Liver (tissue), 8 donors: ENCODE measurements at regions not wholly inside any gene's neighbourhood (a gene's known extent, or its start where the extent isn't known, plus 50 kb on each side); places are given as distances from the start of the nearest gene placed in this dataset.

Experiments used
- DNase-seq: peaks from one replicate; pipeline ENCODE4 v3.0.0-alpha.2; 2017; ENCODE audit warnings: low spot score
- H3K27ac ChIP-seq, 2 donors: one replicate each; pipeline ENCODE4 v1.7.0; 2013; ENCODE audit warnings: inconsistent platforms in 2 of 2, low read length in 2 of 2, control low read depth in 1 of 2, low read depth in 1 of 2, mild to moderate bottlenecking in 1 of 2
- H3K27me3 ChIP-seq, 4 donors: one replicate each; pipeline versions ENCODE4 v1.6.1 to v1.7.0; 2013; ENCODE audit warnings: low read length in 3 of 4, inconsistent platforms in 1 of 4, mild to moderate bottlenecking in 1 of 4, moderate library complexity in 1 of 4; ENCODE audit not compliant: control insufficient read depth in 4 of 4, insufficient read depth in 4 of 4
- H3K36me3 ChIP-seq, 4 donors: one replicate each; pipeline versions ENCODE4 v1.6.1 to v1.7.0; 2013; ENCODE audit warnings: low read length in 3 of 4, mild to moderate bottlenecking in 3 of 4, low read depth in 1 of 4, moderate library complexity in 1 of 4; ENCODE audit not compliant: control insufficient read depth in 4 of 4, insufficient read depth in 3 of 4
- H3K4me1 ChIP-seq, 4 donors: one replicate each; pipeline versions ENCODE4 v1.6.1 to v1.7.0; 2013; ENCODE audit warnings: low read length in 3 of 4, mild to moderate bottlenecking in 3 of 4, moderate library complexity in 1 of 4; ENCODE audit not compliant: control insufficient read depth in 4 of 4, insufficient read depth in 4 of 4
- H3K4me3 ChIP-seq, 3 donors: one replicate each; pipeline versions ENCODE4 v1.6.1 to v1.7.0; 2013; ENCODE audit warnings: low read length in 3 of 3, control low read depth in 1 of 3, low read depth in 1 of 3, mild to moderate bottlenecking in 1 of 3
- H3K9ac ChIP-seq, 2 donors: one replicate each; pipeline ENCODE4 v1.7.0; 2013; ENCODE audit warnings: low read length in 2 of 2, mild to moderate bottlenecking in 2 of 2, moderate library complexity in 2 of 2, control low read depth in 1 of 2, low read depth in 1 of 2
- H3K9me3 ChIP-seq, 4 donors: one replicate each; pipeline versions ENCODE4 v1.6.1 to v1.7.0; 2013; ENCODE audit warnings: low read length in 3 of 4; ENCODE audit not compliant: control insufficient read depth in 4 of 4
- ATF3 ChIP-seq: IDR thresholded peaks from 2 replicates; pipeline ENCODE4 v1.6.1; 2016; ENCODE audit warnings: antibody characterized with exemption
- CTCF ChIP-seq: fragments of 150-350 bp; IDR thresholded peaks from 2 replicates; pipeline ENCODE4 v1.5.1; 2017; ENCODE audit warnings: improper control_type of control experiment, low read depth, low read length; ENCODE audit not compliant: missing input control
- EGR1 ChIP-seq, 2 donors: IDR thresholded peaks; 2 replicates each; pipeline ENCODE4 v1.6.1; 2016 to 2018; ENCODE audit warnings: antibody characterized with exemption in 2 of 2, low read depth in 2 of 2
- FOXA1 ChIP-seq: IDR thresholded peaks from 2 replicates; pipeline ENCODE4 v1.6.1; 2016; ENCODE audit warnings: antibody characterized with exemption
- FOXA2 ChIP-seq: IDR thresholded peaks from 2 replicates; pipeline ENCODE4 v1.6.1; 2016; ENCODE audit warnings: antibody characterized with exemption
- GABPA ChIP-seq, 2 donors: IDR thresholded peaks in 1 of 2; conservative IDR thresholded peaks in 1 of 2; 2 replicates each; pipeline ENCODE4 v1.6.1; 2016; ENCODE audit warnings: antibody characterized with exemption in 2 of 2, mild to moderate bottlenecking in 1 of 2, moderate library complexity in 1 of 2
- HNF4A ChIP-seq, 2 donors: conservative IDR thresholded peaks; 2 replicates each; pipeline ENCODE4 v1.6.1; 2016; ENCODE audit warnings: antibody characterized with exemption in 2 of 2, mild to moderate bottlenecking in 2 of 2
- HNF4G ChIP-seq: IDR thresholded peaks from 2 replicates; pipeline ENCODE4 v1.6.1; 2016; ENCODE audit warnings: antibody characterized with exemption
- JUND ChIP-seq, 2 donors: IDR thresholded peaks; 2 replicates each; pipeline ENCODE4 v1.6.1; 2016; ENCODE audit warnings: antibody characterized with exemption in 2 of 2
- MAX ChIP-seq: IDR thresholded peaks from 2 replicates; pipeline ENCODE4 v1.6.1; 2016; ENCODE audit warnings: antibody characterized with exemption
- NR2F2 ChIP-seq: IDR thresholded peaks from 2 replicates; pipeline ENCODE4 v1.6.1; 2016; ENCODE audit warnings: antibody characterized with exemption
- RAD21 ChIP-seq, 2 donors: IDR thresholded peaks; 2 replicates each; pipeline ENCODE4 v1.6.1; 2016; ENCODE audit warnings: antibody characterized with exemption in 2 of 2, mild to moderate bottlenecking in 2 of 2
- REST ChIP-seq: IDR thresholded peaks from 2 replicates; pipeline ENCODE4 v1.6.1; 2016; ENCODE audit warnings: antibody characterized with exemption, mild to moderate bottlenecking
- RXRA ChIP-seq, 2 donors: IDR thresholded peaks; 2 replicates each; pipeline ENCODE4 v1.6.1; 2017 to 2018; ENCODE audit warnings: antibody characterized with exemption in 2 of 2, mild to moderate bottlenecking in 1 of 2
- SP1 ChIP-seq: IDR thresholded peaks from 2 replicates; pipeline ENCODE4 v1.6.1; 2018; ENCODE audit warnings: antibody characterized with exemption, mild to moderate bottlenecking
- TAF1 ChIP-seq: conservative IDR thresholded peaks from 2 replicates; pipeline ENCODE4 v1.6.1; 2016; ENCODE audit warnings: antibody characterized with exemption, mild to moderate bottlenecking
- YY1 ChIP-seq: IDR thresholded peaks from 2 replicates; pipeline ENCODE4 v1.6.1; 2016; ENCODE audit warnings: antibody characterized with exemption, mild to moderate bottlenecking
- ZBTB33 ChIP-seq: IDR thresholded peaks from 2 replicates; pipeline ENCODE4 v1.6.1; 2016; ENCODE audit warnings: antibody characterized with exemption
- WGBS: extraction: QIAGEN DNeasy Blood & Tissue Kit; methylation state at CpG from one replicate; pipeline ENCODE4 v1.1.7; 2013; 5-methylcytosine and 5-hydroxymethylcytosine counted together
- donor health status: healthy.
- donor health status: healthy.
- donor health status: healthy.
- donor health status: healthy.
- donor health status: healthy.

- Histone ChIP-seq H3K4me3 (no peak overlapping the region), H3K27me3 (no peaks in the 10 kb centered on the region), H3K4me1 (no peaks in the 10 kb centered on the region), H3K36me3 (no peaks in the 10 kb centered on the region), H3K9me3 (no peaks in the 10 kb centered on the region), H3K27ac (peak overlapping the region in 1 of 2 donors; percentile 23), H3K9ac (no peak overlapping the region)
- no peak for DNase-seq
- no peak for TF ChIP-seq RAD21 (IDR thresholded peaks at IDR 0.05)
- no peak for TF ChIP-seq EGR1 (IDR thresholded peaks at IDR 0.05; ENCODE audit: low read depth in 2 of 2)
- TF ChIP-seq HNF4G = no peak
- TF ChIP-seq FOXA2 = no peak
- TF ChIP-seq NR2F2 = no peak
- no peak for TF ChIP-seq RXRA (IDR thresholded peaks at IDR 0.05)
- no peak for TF ChIP-seq GABPA (IDR thresholded peaks at IDR 0.05 in 1 of 2, conservative IDR thresholded peaks at IDR 0.05 in 1 of 2)
- no peak for TF ChIP-seq HNF4A (conservative IDR thresholded peaks at IDR 0.05)
- no peak for TF ChIP-seq ATF3
- no peak for TF ChIP-seq SP1
- no peak for TF ChIP-seq TAF1
- no peak for TF ChIP-seq MAX
- TF ChIP-seq JUND (IDR thresholded peaks at IDR 0.05) = no peak
- no peak for TF ChIP-seq CTCF
- no peak for TF ChIP-seq REST
- no peak for TF ChIP-seq FOXA1
- TF ChIP-seq ZBTB33 = no peak
- no peak for TF ChIP-seq YY1
- 79% methylated on average over 2 of the region's 2 CpGs for WGBS
Measured at GRCh38 chr4:152099555-152099954, 338.7 kb upstream of the GATB start.

- TF ChIP-seq NR2F2 (no peak), GABPA (IDR thresholded peaks at IDR 0.05 in 1 of 2, conservative IDR thresholded peaks at IDR 0.05 in 1 of 2) (no peak), SP1 (no peak), RAD21 (IDR thresholded peaks at IDR 0.05) (no peak), HNF4A (conservative IDR thresholded peaks at IDR 0.05) (no peak), FOXA1 (no peak)
- Histone ChIP-seq H3K4me3 (no peak overlapping the region), H3K9me3 (peaks cover 0 to 2% (median under 1%) of the 10 kb centered on the region in 4 donors), H3K4me1 (no peaks in the 10 kb centered on the region), H3K27ac (no peak overlapping the region), H3K36me3 (no peaks in the 10 kb centered on the region), H3K9ac (no peak overlapping the region), H3K27me3 (no peaks in the 10 kb centered on the region)
- 75% methylated on average over 6 of the region's 6 CpGs for WGBS
- no peak for DNase-seq
Measured at GRCh38 chr4:152099061-152099425, 338.2 kb upstream of the GATB start.
